ENCODE measurements at regions not wholly inside any gene's neighbourhood (a gene's known extent, or its start where the extent isn't known, plus 50 kb on each side); places are given as distances from the start of the nearest gene placed in this dataset.

DNA sequence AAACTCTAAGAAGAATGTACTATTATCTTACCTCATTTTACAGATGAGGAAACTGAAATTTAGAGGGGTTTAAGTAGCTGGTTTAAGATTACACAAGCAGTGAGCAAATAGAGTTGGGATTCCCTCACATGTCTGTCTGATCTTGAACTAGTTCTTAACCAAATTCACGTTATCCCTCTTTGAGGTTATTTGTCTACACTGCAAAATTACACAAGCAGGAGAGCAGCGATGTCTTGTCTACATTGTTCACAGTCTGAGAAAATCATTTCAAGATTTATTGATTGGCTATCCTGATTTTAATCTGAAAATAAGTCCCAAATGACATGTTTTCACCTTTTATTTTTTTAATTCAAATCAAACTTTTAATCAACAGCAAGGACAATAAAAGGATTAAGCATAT lies 56.9 kb downstream of the SOX9 start:
- TF ChIP-seq, protein P1, sequence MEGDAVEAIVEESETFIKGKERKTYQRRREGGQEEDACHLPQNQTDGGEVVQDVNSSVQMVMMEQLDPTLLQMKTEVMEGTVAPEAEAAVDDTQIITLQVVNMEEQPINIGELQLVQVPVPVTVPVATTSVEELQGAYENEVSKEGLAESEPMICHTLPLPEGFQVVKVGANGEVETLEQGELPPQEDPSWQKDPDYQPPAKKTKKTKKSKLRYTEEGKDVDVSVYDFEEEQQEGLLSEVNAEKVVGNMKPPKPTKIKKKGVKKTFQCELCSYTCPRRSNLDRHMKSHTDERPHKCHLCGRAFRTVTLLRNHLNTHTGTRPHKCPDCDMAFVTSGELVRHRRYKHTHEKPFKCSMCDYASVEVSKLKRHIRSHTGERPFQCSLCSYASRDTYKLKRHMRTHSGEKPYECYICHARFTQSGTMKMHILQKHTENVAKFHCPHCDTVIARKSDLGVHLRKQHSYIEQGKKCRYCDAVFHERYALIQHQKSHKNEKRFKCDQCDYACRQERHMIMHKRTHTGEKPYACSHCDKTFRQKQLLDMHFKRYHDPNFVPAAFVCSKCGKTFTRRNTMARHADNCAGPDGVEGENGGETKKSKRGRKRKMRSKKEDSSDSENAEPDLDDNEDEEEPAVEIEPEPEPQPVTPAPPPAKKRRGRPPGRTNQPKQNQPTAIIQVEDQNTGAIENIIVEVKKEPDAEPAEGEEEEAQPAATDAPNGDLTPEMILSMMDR (conservative IDR thresholded peaks at IDR 0.05; ENCODE audit: low read length), result no peak
- TF ChIP-seq EZH2phosphoT487 (IDR thresholded peaks at IDR 0.05; ENCODE audit: borderline replicate concordance), result no peak

Measured in Loucy (cell line).